ENCODE measurements at regions not wholly inside any gene's neighbourhood (a gene's known extent, or its start where the extent isn't known, plus 50 kb on each side); places are given as distances from the start of the nearest gene placed in this dataset.

DNA sequence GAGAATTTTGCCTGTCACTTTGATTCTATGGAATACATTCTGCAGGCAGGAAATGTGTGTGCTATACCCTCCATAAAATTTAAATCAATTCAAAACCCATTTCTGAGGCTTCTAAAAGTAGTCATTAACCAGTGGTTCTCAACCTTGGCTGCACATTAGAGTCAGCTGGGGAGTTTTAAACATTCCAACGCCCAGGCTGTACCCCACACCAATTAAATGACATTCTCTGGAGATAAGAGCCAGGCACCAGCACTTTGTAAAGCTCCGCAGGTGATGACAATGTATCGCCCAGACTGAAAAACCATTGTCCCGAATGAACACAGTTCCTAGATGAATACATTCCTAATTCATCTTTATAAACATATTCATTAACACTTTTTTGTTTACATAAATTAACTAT is 110.6 kb upstream of the MB21D2 start:
- no peak for TF ChIP-seq POLR2A (IDR thresholded peaks at IDR 0.05)
- TF ChIP-seq, protein P1, sequence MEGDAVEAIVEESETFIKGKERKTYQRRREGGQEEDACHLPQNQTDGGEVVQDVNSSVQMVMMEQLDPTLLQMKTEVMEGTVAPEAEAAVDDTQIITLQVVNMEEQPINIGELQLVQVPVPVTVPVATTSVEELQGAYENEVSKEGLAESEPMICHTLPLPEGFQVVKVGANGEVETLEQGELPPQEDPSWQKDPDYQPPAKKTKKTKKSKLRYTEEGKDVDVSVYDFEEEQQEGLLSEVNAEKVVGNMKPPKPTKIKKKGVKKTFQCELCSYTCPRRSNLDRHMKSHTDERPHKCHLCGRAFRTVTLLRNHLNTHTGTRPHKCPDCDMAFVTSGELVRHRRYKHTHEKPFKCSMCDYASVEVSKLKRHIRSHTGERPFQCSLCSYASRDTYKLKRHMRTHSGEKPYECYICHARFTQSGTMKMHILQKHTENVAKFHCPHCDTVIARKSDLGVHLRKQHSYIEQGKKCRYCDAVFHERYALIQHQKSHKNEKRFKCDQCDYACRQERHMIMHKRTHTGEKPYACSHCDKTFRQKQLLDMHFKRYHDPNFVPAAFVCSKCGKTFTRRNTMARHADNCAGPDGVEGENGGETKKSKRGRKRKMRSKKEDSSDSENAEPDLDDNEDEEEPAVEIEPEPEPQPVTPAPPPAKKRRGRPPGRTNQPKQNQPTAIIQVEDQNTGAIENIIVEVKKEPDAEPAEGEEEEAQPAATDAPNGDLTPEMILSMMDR (IDR thresholded peaks at IDR 0.05) = no peak
- TF ChIP-seq POLR2AphosphoS5 (IDR thresholded peaks at IDR 0.05) = no peak

All from prostate gland (tissue), 2 donors.